ENCODE measurements at regions not wholly inside any gene's neighbourhood (a gene's known extent, or its start where the extent isn't known, plus 50 kb on each side); places are given as distances from the start of the nearest gene placed in this dataset.

GRCh38 chr13:103371271-103371670 is 305.1 kb upstream of the SLC10A2 start:
- no peak for DNase-seq (ENCODE audit: low read depth)
- no peak for TF ChIP-seq CTCF (IDR thresholded peaks at IDR 0.05; ENCODE audit: control insufficient read depth, insufficient read depth, low read depth, low read length, missing control alignments)
- H3K4me3 ChIP-seq (ENCODE audit: control insufficient read depth, low read depth, low read length) = no peak overlapping the region

GRCh38 chr13:103370790-103371189 is 304.6 kb upstream of the SLC10A2 start:
- no peak overlapping the region for H3K4me3 ChIP-seq (ENCODE audit: control insufficient read depth, low read depth, low read length)
- DNase-seq (ENCODE audit: low read depth) = no peak
- TF ChIP-seq CTCF (IDR thresholded peaks at IDR 0.05; ENCODE audit: control insufficient read depth, insufficient read depth, low read depth, low read length, missing control alignments) = no peak

GRCh38 chr13:103358255-103358932 is 292.2 kb upstream of the SLC10A2 start:
- H3K4me3 ChIP-seq (ENCODE audit: control insufficient read depth, low read depth, low read length) = no peak overlapping the region
- DNase-seq (ENCODE audit: low read depth) = no peak
- no peak for TF ChIP-seq CTCF (IDR thresholded peaks at IDR 0.05; ENCODE audit: control insufficient read depth, insufficient read depth, low read depth, low read length, missing control alignments)

- H3K4me3 ChIP-seq (ENCODE audit: control insufficient read depth, low read depth, low read length) = no peak overlapping the region
- DNase-seq (ENCODE audit: low read depth) = no peak
- TF ChIP-seq CTCF (IDR thresholded peaks at IDR 0.05; ENCODE audit: control insufficient read depth, insufficient read depth, low read depth, low read length, missing control alignments) = no peak
Measured at GRCh38 chr13:103356226-103356864, 290.1 kb upstream of the SLC10A2 start.

- H3K4me3 ChIP-seq (ENCODE audit: control insufficient read depth, low read depth, low read length) = no peak overlapping the region
- DNase-seq (ENCODE audit: low read depth) = no peak
- no peak for TF ChIP-seq CTCF (IDR thresholded peaks at IDR 0.05; ENCODE audit: control insufficient read depth, insufficient read depth, low read depth, low read length, missing control alignments)
Measured at GRCh38 chr13:103354171-103354570, 288.0 kb upstream of the SLC10A2 start.

- no peak overlapping the region for H3K4me3 ChIP-seq (ENCODE audit: control insufficient read depth, low read depth, low read length)
- no peak for DNase-seq (ENCODE audit: low read depth)
- TF ChIP-seq CTCF (IDR thresholded peaks at IDR 0.05; ENCODE audit: control insufficient read depth, insufficient read depth, low read depth, low read length, missing control alignments) = no peak
Measured at GRCh38 chr13:103351035-103351828, 285.0 kb upstream of the SLC10A2 start.

Data from AG09309 (cell line).